BJ (cell line): ENCODE measurements at regions not wholly inside any gene's neighbourhood (a gene's known extent, or its start where the extent isn't known, plus 50 kb on each side); places are given as distances from the start of the nearest gene placed in this dataset.
"Not testable (repeated sequence)": the region's sequence is repeated elsewhere in the genome, so short reads cannot be mapped to it uniquely, and the experiment has no call there.

ENCODE experiments used
- CTCF ChIA-PET: fragments of 350-600 bp; formaldehyde crosslinking; extraction: SDS; loops from one replicate; lab custom pipeline; 2021; ENCODE audit warnings: antibody characterized with exemption, inconsistent platforms; lab: Yijun Ruan, JAX
- POLR2A ChIA-PET: fragments of 300-600 bp; sonication (Branson Sonifier 250); formaldehyde crosslinking; extraction: SDS; loops from one replicate; lab custom pipeline; 2021; ENCODE audit warnings: antibody characterized with exemption; lab: Charles Lee
- DNase-seq: peaks from one replicate; pipeline ENCODE4 v3.0.0-alpha.2; 2011; ENCODE audit warnings: low read depth
- H3K27me3 ChIP-seq: 2 replicates; pipeline ENCODE4 v1.6.0; 2011; ENCODE audit warnings: low read length; ENCODE audit not compliant: control insufficient read depth, insufficient read depth
- H3K36me3 ChIP-seq: 2 replicates; pipeline ENCODE4 v1.5.1; 2011; ENCODE audit warnings: low read length; ENCODE audit not compliant: control insufficient read depth, insufficient read depth
- H3K4me3 ChIP-seq: 2 replicates; pipeline ENCODE4 v1.5.1; 2011; ENCODE audit warnings: low read depth, mild to moderate bottlenecking, control low read depth, low read length
- TF ChIP-seq, protein P1 (sequence below): IDR thresholded peaks from 2 replicates; pipeline ENCODE4 v1.5.1; 2011; ENCODE audit warnings: low read depth, mild to moderate bottlenecking, control low read depth, inconsistent platforms, low read length, moderate library complexity; ENCODE audit not compliant: insufficient read depth

DNA sequence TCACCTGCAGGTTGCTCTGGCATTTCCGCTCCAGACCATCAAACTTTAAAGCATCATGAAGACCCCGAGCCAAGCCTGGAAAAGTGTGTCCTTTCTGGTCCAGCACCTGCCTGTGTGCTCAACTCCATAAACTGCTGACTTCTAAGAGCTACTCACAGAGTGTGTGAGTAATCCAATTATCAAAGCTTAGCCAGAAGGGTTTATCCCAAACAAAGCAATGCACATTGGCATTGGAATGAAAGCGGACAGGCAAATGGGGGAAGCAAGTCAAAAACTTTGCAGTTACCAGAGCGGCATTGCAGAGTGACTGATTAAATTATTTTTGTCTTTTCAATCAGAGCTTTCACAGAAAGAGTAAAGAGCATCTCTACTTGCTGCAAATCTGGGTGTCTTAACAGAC, 1262.4 kb upstream of the SEL1L start:
- ChIA-PET CTCF (no interaction called here), POLR2A (no interaction called here)
- Histone ChIP-seq H3K36me3 (no peaks in the 10 kb centered on the region), H3K4me3 (no peak overlapping the region), H3K27me3 (no peaks in the 10 kb centered on the region)
- DNase-seq, result no peak
- TF ChIP-seq, protein P1, sequence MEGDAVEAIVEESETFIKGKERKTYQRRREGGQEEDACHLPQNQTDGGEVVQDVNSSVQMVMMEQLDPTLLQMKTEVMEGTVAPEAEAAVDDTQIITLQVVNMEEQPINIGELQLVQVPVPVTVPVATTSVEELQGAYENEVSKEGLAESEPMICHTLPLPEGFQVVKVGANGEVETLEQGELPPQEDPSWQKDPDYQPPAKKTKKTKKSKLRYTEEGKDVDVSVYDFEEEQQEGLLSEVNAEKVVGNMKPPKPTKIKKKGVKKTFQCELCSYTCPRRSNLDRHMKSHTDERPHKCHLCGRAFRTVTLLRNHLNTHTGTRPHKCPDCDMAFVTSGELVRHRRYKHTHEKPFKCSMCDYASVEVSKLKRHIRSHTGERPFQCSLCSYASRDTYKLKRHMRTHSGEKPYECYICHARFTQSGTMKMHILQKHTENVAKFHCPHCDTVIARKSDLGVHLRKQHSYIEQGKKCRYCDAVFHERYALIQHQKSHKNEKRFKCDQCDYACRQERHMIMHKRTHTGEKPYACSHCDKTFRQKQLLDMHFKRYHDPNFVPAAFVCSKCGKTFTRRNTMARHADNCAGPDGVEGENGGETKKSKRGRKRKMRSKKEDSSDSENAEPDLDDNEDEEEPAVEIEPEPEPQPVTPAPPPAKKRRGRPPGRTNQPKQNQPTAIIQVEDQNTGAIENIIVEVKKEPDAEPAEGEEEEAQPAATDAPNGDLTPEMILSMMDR, result no peak

DNA sequence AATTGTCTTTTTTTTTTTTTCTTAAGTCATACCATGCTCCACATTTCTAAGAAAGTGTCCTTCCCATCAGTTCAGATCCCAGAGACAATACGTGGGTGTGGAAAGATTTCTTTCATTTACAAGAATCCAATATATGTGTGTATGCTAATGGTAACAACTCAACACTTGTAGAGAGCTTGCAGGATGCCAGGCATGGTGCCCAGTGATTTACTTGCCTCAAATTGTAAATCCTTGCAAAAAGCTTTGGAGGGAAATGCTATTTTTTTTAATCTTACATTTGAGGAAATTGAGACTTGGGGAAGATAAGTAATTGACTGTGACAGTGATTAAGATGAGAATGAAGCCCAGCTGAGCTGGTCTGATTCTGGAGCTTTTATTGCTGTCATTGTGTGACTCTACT, 1264.6 kb upstream of the SEL1L start:
- POLR2A ChIA-PET, result no interaction called here
- CTCF ChIA-PET, result no interaction called here
- TF ChIP-seq, protein P1, result no peak

GRCh38 chr14:82805892-82806825, 1272.5 kb upstream of the SEL1L start:
- POLR2A ChIA-PET, result no interaction called here
- TF ChIP-seq, protein P1, result no peak
- CTCF ChIA-PET, result no interaction called here

More for the DNA sequence above, 1264.6 kb upstream of the SEL1L start:
- no peak for DNase-seq
- Histone ChIP-seq H3K27me3 (no peaks in the 10 kb centered on the region), H3K36me3 (no peaks in the 10 kb centered on the region), H3K4me3 (no peak overlapping the region)

DNA sequence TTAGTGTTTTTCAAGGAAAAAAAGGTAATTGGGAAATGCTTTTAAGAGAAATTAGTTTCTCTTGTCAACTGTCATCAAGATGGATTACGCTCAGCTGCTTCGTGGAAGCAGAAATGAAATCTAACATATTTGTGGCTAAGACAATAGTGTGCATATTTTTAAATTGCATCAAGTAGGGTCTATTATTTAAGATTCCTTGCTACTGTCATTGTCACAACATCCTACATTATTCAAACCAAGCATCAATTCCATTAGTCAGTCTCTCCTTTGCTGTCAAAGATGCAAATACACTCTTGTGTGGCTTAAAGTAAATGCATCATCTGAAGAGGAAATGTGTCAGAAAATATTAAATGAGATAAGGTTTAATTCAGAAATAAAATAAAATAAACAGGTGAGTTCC, 1277.6 kb upstream of the SEL1L start:
- TF ChIP-seq, protein P1, result no peak
- Histone ChIP-seq H3K27me3 (no peaks in the 10 kb centered on the region), H3K4me3 (no peak overlapping the region), H3K36me3 (no peaks in the 10 kb centered on the region)
- no peak for DNase-seq
- ChIA-PET CTCF (no interaction called here), POLR2A (no interaction called here)

More at GRCh38 chr14:82805892-82806825, 1272.5 kb upstream of the SEL1L start:
- DNase-seq, result no peak
- H3K36me3 ChIP-seq, result no peaks in the 10 kb centered on the region
- H3K4me3 ChIP-seq, result no peak overlapping the region
- H3K27me3 ChIP-seq, result no peaks in the 10 kb centered on the region

DNA sequence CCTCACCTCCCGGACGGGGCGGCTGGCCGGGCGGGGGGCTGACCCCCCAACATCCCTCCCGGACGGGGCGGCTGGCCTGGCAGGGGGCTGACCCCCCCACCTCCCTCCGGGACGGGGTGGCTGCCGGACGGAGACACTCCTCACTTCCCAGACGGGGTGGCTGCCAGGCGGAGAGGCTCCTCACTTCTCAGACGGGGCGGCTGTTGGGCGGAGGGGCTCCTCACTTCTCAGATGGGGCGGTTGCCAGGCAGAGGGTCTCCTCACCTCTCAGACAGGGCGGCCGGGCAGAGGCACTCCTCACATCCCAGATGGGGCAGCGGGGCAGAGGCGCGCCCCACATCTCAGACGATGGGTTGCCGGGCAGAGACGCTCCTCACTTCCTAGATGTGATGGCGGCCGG, 1280.7 kb upstream of the SEL1L start:
- POLR2A ChIA-PET, DNase-seq, H3K36me3 ChIP-seq, H3K4me3 ChIP-seq, CTCF ChIA-PET, H3K27me3 ChIP-seq: not testable (repeated sequence)
